IMR-90 (cell line): ENCODE measurements at regions not wholly inside any gene's neighbourhood (a gene's known extent, or its start where the extent isn't known, plus 50 kb on each side); places are given as distances from the start of the nearest gene placed in this dataset.

Experiments
- ATAC-seq: fragments of 200-7000 bp; cut with Tn5 transposase; 2 replicates; pipeline ENCODE4 v1.9.1; 2020; ENCODE audit warnings: low read depth, mild to moderate bottlenecking, moderate library complexity
- BruUV-seq: library from RNA; stranded (reverse); fragments of 400-500 nt; replicated peaks from 2 replicates; lab custom pipeline; 2021; lab: Mats Ljungman, UMichigan
- CTCF ChIA-PET: fragments of 300-600 bp; formaldehyde crosslinking; extraction: SDS; loops from one replicate; lab custom pipeline; 2021; ENCODE audit warnings: antibody characterized with exemption; lab: Yijun Ruan, JAX
- POLR2A ChIA-PET: fragments of 300-600 bp; sonication (Branson Sonifier 250); formaldehyde crosslinking; loops from one replicate; lab custom pipeline; 2022; ENCODE audit warnings: antibody characterized with exemption; ENCODE audit not compliant: unreplicated experiment; lab: Charles Lee
- DNase-seq: peaks from one replicate; pipeline ENCODE4 v3.0.0; 2013
- H2AFZ ChIP-seq: replicated peaks from 2 replicates; pipeline ENCODE3; 2013; ENCODE audit warnings: low read length, mild to moderate bottlenecking; ENCODE audit not compliant: poor library complexity
- H2AK5ac ChIP-seq: 2 replicates; pipeline ENCODE4 v1.6.1; 2013; ENCODE audit warnings: low read depth, low read length, inconsistent platforms
- H2AK9ac ChIP-seq: replicated peaks from 2 replicates; pipeline ENCODE3; 2013; ENCODE audit warnings: mild to moderate bottlenecking, low read depth, low read length, moderate library complexity; ENCODE audit not compliant: poor library complexity
- H2BK120ac ChIP-seq: 2 replicates; pipeline ENCODE4 v1.6.1; 2013; ENCODE audit warnings: low read depth, low read length, inconsistent platforms
- H2BK15ac ChIP-seq: 3 replicates; pipeline ENCODE4 v1.6.1; 2013; ENCODE audit warnings: low read depth, low read length, inconsistent platforms
- H2BK20ac ChIP-seq: 2 replicates; pipeline ENCODE4 v1.6.1; 2013; ENCODE audit warnings: low read depth, mild to moderate bottlenecking, inconsistent platforms, low read length, moderate library complexity
- H2BK5ac ChIP-seq: 2 replicates; pipeline ENCODE4 v1.6.1; 2013; ENCODE audit warnings: mild to moderate bottlenecking, low read depth, low read length, inconsistent platforms; ENCODE audit not compliant: poor library complexity, severe bottlenecking
- H3K14ac ChIP-seq: replicated peaks from 2 replicates; pipeline ENCODE4 v1.6.1; 2013; ENCODE audit warnings: low read depth, low read length, inconsistent platforms
- H3K18ac ChIP-seq: 2 replicates; pipeline ENCODE4 v1.6.1; 2013; ENCODE audit warnings: low read depth, low read length, control low read depth
- H3K23ac ChIP-seq: 2 replicates; pipeline ENCODE4 v1.6.1; 2013; ENCODE audit warnings: low read depth, low read length, inconsistent platforms
- H3K27ac ChIP-seq: 2 replicates; pipeline ENCODE4 v1.5.1; 2013; ENCODE audit warnings: mild to moderate bottlenecking, control low read depth, low read length; ENCODE audit not compliant: insufficient read depth
- H3K27me3 ChIP-seq: 2 replicates; pipeline ENCODE4 v1.6.1; 2013; ENCODE audit warnings: low read length; ENCODE audit not compliant: control insufficient read depth, insufficient read depth
- H3K36me3 ChIP-seq: 2 replicates; pipeline ENCODE4 v1.6.1; 2013; ENCODE audit warnings: low read length, mixed read lengths; ENCODE audit not compliant: control insufficient read depth, insufficient read depth
- H3K4ac ChIP-seq: 2 replicates; pipeline ENCODE4 v1.6.1; 2013; ENCODE audit warnings: low read depth, low read length, inconsistent platforms
- H3K4me1 ChIP-seq: 2 replicates; pipeline ENCODE4 v1.6.1; 2013; ENCODE audit warnings: low read length, mixed read lengths; ENCODE audit not compliant: control insufficient read depth, insufficient read depth
- H3K4me2 ChIP-seq: 2 replicates; pipeline ENCODE4 v1.6.1; 2013; ENCODE audit warnings: low read depth, mild to moderate bottlenecking, control low read depth, low read length, moderate library complexity
- H3K4me3 ChIP-seq: 2 replicates; pipeline ENCODE4 v1.5.1; 2013; ENCODE audit warnings: low read depth, mild to moderate bottlenecking, control low read depth, low read length, moderate library complexity; ENCODE audit not compliant: insufficient read depth
- H3K56ac ChIP-seq: 2 replicates; pipeline ENCODE4 v1.6.1; 2013; ENCODE audit warnings: low read length, inconsistent platforms; ENCODE audit not compliant: insufficient read depth; ENCODE audit errors: extremely low read depth
- H3K79me1 ChIP-seq, 2 experiments: 2 replicates each; pipeline ENCODE4 v1.6.1; 2013; ENCODE audit warnings: low read length in 2 of 2, inconsistent platforms in 1 of 2, low read depth in 1 of 2
- H3K9ac ChIP-seq: 2 replicates; pipeline ENCODE4 v1.6.1; 2013; ENCODE audit warnings: low read depth, low read length, control low read depth
- H3K9me1 ChIP-seq: 2 replicates; pipeline ENCODE4 v1.6.1; 2013; ENCODE audit warnings: low read length, inconsistent platforms; ENCODE audit not compliant: insufficient read depth
- H3K9me3 ChIP-seq: 2 replicates; pipeline ENCODE4 v1.6.1; 2013; ENCODE audit warnings: low read length; ENCODE audit not compliant: control insufficient read depth, insufficient read depth
- H4K20me1 ChIP-seq: 2 replicates; pipeline ENCODE4 v1.6.1; 2013; ENCODE audit warnings: low read length, inconsistent platforms; ENCODE audit not compliant: insufficient read depth
- H4K5ac ChIP-seq: 2 replicates; pipeline ENCODE4 v1.6.1; 2013; ENCODE audit warnings: mild to moderate bottlenecking, low read depth, low read length, control low read depth
- H4K8ac ChIP-seq, 2 experiments: 2 replicates each; pipeline ENCODE4 v1.6.1; 2013; ENCODE audit warnings: low read depth in 2 of 2, low read length in 2 of 2, control low read depth in 1 of 2, inconsistent platforms in 1 of 2
- H4K91ac ChIP-seq: 2 replicates; pipeline ENCODE4 v1.6.1; 2013; ENCODE audit warnings: low read depth, low read length, inconsistent platforms; ENCODE audit not compliant: insufficient read depth
- MAZ ChIP-seq: IDR thresholded peaks from 2 replicates; pipeline ENCODE4 v1.6.1; 2012; ENCODE audit warnings: low read depth, mild to moderate bottlenecking, low read length, improper control_type of control experiment, moderate library complexity, borderline replicate concordance
- RAD21 ChIP-seq: IDR thresholded peaks from 2 replicates; pipeline ENCODE4 v1.6.1; 2012; ENCODE audit warnings: low read length, improper control_type of control experiment
- USF2 ChIP-seq: fragments of 150-350 bp; IDR thresholded peaks from 2 replicates; pipeline ENCODE4 v1.6.1; 2017; ENCODE audit warnings: mild to moderate bottlenecking, antibody characterized with exemption, low read length, low read depth
- WGBS, 2 experiments: methylation state at CpG; one replicate each; pipeline versions ENCODE4 v1.1.5 to v1.1.7; 2013; ENCODE audit warnings: missing lambda C conversion rate in 2 of 2; ENCODE audit not compliant: insufficient read length in 1 of 2; ENCODE audit errors: extremely low coverage in 2 of 2; 5-methylcytosine and 5-hydroxymethylcytosine counted together
- dilution Hi-C: fragments of 300-500 bp; cut with HindIII; formaldehyde crosslinking; loops from one replicate; pipeline ENCODE4 v1.14.3; 2018; ENCODE audit warnings: low sequenced_read_pairs; ENCODE audit not compliant: unreplicated experiment
- in situ Hi-C: fragments of 300-500 bp; cut with MboI; formaldehyde crosslinking; loops from 3 replicates; pipeline ENCODE4 v1.14.3; 2019; ENCODE audit warnings: low sequenced_read_pairs, inconsistent platforms, mixed read lengths
- intact Hi-C: fragments of 100-400 bp; cut with micrococcal nuclease; formaldehyde crosslinking; loops from 2 replicates; pipeline ENCODE4 v1.10.0; 2022

GRCh38 chr12:125610292-125610691 is 545.1 kb downstream of the AACS start:
- H4K91ac ChIP-seq: no peak overlapping the region
- intact Hi-C loops (no loop called here), in situ Hi-C loops (no loop called here), dilution Hi-C loops (no loop called here)
- DNase-seq: no peak
- no peaks in the 10 kb centered on the region for H3K27me3 ChIP-seq
- H3K18ac ChIP-seq: no peak overlapping the region
- no peak overlapping the region for H2AK9ac ChIP-seq
- no peaks in the 10 kb centered on the region for H3K36me3 ChIP-seq
- peaks cover 8% of the 10 kb centered on the region; the same call in 1 of the 2 replicates for H3K9me3 ChIP-seq
- H2BK15ac ChIP-seq: no peak overlapping the region
- no peak overlapping the region for H2AK5ac ChIP-seq
- no peak overlapping the region for H3K4me3 ChIP-seq
- H4K5ac ChIP-seq: no peak overlapping the region
- H2BK120ac ChIP-seq: no peak overlapping the region
- no peaks in the 10 kb centered on the region for H3K4me1 ChIP-seq
- TF ChIP-seq MAZ: no peak
- no peak for TF ChIP-seq USF2
- no peak for TF ChIP-seq RAD21
- CTCF ChIA-PET: no interaction called here
- ATAC-seq: no peak
- no peaks in the 10 kb centered on the region for H3K9me1 ChIP-seq
- no peak overlapping the region for H2BK20ac ChIP-seq
- BruUV-seq: no TSS peak
- H4K20me1 ChIP-seq: no peaks in the 10 kb centered on the region
- no CpG with 5 or more reads among the region's 5 CpGs for WGBS, 2 experiments
- H3K79me1 ChIP-seq: no peaks in the 10 kb centered on the region
- no peak overlapping the region for H3K56ac ChIP-seq
- POLR2A ChIA-PET: no interaction called here
- no peak overlapping the region for H3K4me2 ChIP-seq
- no peak overlapping the region for H4K8ac ChIP-seq
- H3K4ac ChIP-seq: no peak overlapping the region
- no peak overlapping the region for H3K27ac ChIP-seq
- no peak overlapping the region for H3K23ac ChIP-seq
- H2AFZ ChIP-seq: no peak overlapping the region
- no peak overlapping the region for H2BK5ac ChIP-seq
- H3K9ac ChIP-seq: no peak overlapping the region
- no peak overlapping the region for H3K14ac ChIP-seq
